Caco-2 (cell line): ENCODE measurements at regions not wholly inside any gene's neighbourhood (a gene's known extent, or its start where the extent isn't known, plus 50 kb on each side); places are given as distances from the start of the nearest gene placed in this dataset.

Experiments used
- BruUV-seq: library from RNA; stranded (reverse); fragments of 400-500 nt; replicated peaks from 2 replicates; lab custom pipeline; 2021; lab: Mats Ljungman, UMichigan
- CTCF ChIA-PET: fragments of 300-600 bp; sonication (Branson Sonifier 250); formaldehyde crosslinking; loops from one replicate; lab custom pipeline; 2022; ENCODE audit warnings: antibody characterized with exemption; lab: Charles Lee
- POLR2A ChIA-PET: fragments of 300-600 bp; sonication (Branson Sonifier 250); formaldehyde crosslinking; loops from one replicate; lab custom pipeline; 2022; ENCODE audit warnings: antibody characterized with exemption; lab: Charles Lee
- DNase-seq, 2 experiments: peaks; one replicate each; pipeline versions ENCODE4 v3.0.0 to v3.0.0-alpha.2; 2020 to 2022
- H3K27me3 ChIP-seq: replicated peaks from 2 replicates; pipeline ENCODE4 v1.6.0; 2011; ENCODE audit warnings: low read length; ENCODE audit not compliant: control insufficient read depth, insufficient read depth
- H3K36me3 ChIP-seq: 2 replicates; pipeline ENCODE4 v1.5.1; 2011; ENCODE audit warnings: low read length; ENCODE audit not compliant: control insufficient read depth, insufficient read depth
- H3K4me1 ChIP-seq: fragments of 250-450 bp; sonication (Bioruptor Pico); 2 replicates; pipeline ENCODE4 v1.5.1; 2020; ENCODE audit warnings: mild to moderate bottlenecking
- H3K4me3 ChIP-seq: 2 replicates; pipeline ENCODE4 v1.5.1; 2011; ENCODE audit warnings: low read depth, mild to moderate bottlenecking, control low read depth, low read length
- H3K9me3 ChIP-seq: fragments of 250-450 bp; sonication (Bioruptor Pico); 2 replicates; pipeline ENCODE4 v1.5.1; 2020; ENCODE audit warnings: mild to moderate bottlenecking, moderate library complexity
- H3K27ac Mint-ChIP-seq: one replicate; pipeline ENCODE4 v1.8.0; 2022; ENCODE audit warnings: mixed read lengths; ENCODE audit not compliant: unreplicated experiment
- H3K27me3 Mint-ChIP-seq: one replicate; pipeline ENCODE4 v1.8.0; 2022; ENCODE audit warnings: mixed read lengths; ENCODE audit not compliant: insufficient read depth, unreplicated experiment
- H3K36me3 Mint-ChIP-seq: one replicate; pipeline ENCODE4 v1.8.0; 2022; ENCODE audit warnings: mild to moderate bottlenecking, mixed read lengths; ENCODE audit not compliant: insufficient read depth, unreplicated experiment
- H3K4me1 Mint-ChIP-seq: one replicate; pipeline ENCODE4 v1.8.0; 2022; ENCODE audit warnings: low read depth, mixed read lengths; ENCODE audit not compliant: unreplicated experiment
- H3K4me3 Mint-ChIP-seq: one replicate; pipeline ENCODE4 v1.8.0; 2022; ENCODE audit warnings: mild to moderate bottlenecking, moderate library complexity, mixed read lengths; ENCODE audit not compliant: unreplicated experiment
- H3K9me3 Mint-ChIP-seq: one replicate; pipeline ENCODE4 v1.8.0; 2022; ENCODE audit warnings: mixed read lengths; ENCODE audit not compliant: unreplicated experiment
- intact Hi-C: fragments of 100-400 bp; cut with micrococcal nuclease; formaldehyde crosslinking; loops from one replicate; pipeline ENCODE4 v1.10.0; 2022; ENCODE audit not compliant: unreplicated experiment
- TF ChIP-seq, protein P1 (sequence below), 2 experiments: fragments of 200-600 bp in 1 of 2; IDR thresholded peaks; 1 replicate in 1 of 2; 2 replicates in 1 of 2; pipeline versions ENCODE4 v1.5.1 to v1.8.0; 2011 to 2022; ENCODE audit warnings: antibody characterized with exemption in 1 of 2, control low read depth in 1 of 2, inconsistent platforms in 1 of 2, low read depth in 1 of 2, low read length in 1 of 2, mild to moderate bottlenecking in 1 of 2, moderate library complexity in 1 of 2; ENCODE audit not compliant: insufficient read depth in 1 of 2, severe bottlenecking in 1 of 2, unreplicated experiment in 1 of 2

- Histone ChIP-seq H3K4me1 (no peaks in the 10 kb centered on the region), H3K36me3 (no peaks in the 10 kb centered on the region), H3K4me3 (no peak overlapping the region), H3K9me3 (no peaks in the 10 kb centered on the region), H3K27me3 (no peaks in the 10 kb centered on the region)
- Mint-ChIP-seq H3K4me3 (no peak overlapping the region), H3K9me3 (no peaks in the 10 kb centered on the region), H3K36me3 (no peaks in the 10 kb centered on the region), H3K27me3 (peaks cover 28% of the 10 kb centered on the region), H3K4me1 (no peaks in the 10 kb centered on the region), H3K27ac (no peak overlapping the region)
- DNase-seq: no peak
- ChIA-PET POLR2A (no interaction called here), CTCF (interaction anchor here (0.7 kb wide), 1 partner anchor 127 kb away, joined by 3 read pairs; no protein-coding TSS in a partner anchor)
- no TSS peak for BruUV-seq
- intact Hi-C loops: no loop called here
- TF ChIP-seq, protein P1, sequence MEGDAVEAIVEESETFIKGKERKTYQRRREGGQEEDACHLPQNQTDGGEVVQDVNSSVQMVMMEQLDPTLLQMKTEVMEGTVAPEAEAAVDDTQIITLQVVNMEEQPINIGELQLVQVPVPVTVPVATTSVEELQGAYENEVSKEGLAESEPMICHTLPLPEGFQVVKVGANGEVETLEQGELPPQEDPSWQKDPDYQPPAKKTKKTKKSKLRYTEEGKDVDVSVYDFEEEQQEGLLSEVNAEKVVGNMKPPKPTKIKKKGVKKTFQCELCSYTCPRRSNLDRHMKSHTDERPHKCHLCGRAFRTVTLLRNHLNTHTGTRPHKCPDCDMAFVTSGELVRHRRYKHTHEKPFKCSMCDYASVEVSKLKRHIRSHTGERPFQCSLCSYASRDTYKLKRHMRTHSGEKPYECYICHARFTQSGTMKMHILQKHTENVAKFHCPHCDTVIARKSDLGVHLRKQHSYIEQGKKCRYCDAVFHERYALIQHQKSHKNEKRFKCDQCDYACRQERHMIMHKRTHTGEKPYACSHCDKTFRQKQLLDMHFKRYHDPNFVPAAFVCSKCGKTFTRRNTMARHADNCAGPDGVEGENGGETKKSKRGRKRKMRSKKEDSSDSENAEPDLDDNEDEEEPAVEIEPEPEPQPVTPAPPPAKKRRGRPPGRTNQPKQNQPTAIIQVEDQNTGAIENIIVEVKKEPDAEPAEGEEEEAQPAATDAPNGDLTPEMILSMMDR (IDR thresholded peaks at IDR 0.05; ENCODE audit: insufficient read depth in 1 of 2, low read depth in 1 of 2, low read length in 1 of 2, severe bottlenecking in 1 of 2, unreplicated experiment in 1 of 2): no peak
Observed at GRCh38 chr7:142351145-142351544, 93.3 kb upstream of the PRSS58 start.

GRCh38 chr7:142349670-142350405 lies 92.0 kb upstream of the PRSS58 start:
- H3K36me3 ChIP-seq: no peaks in the 10 kb centered on the region
- no peak for DNase-seq
- Mint-ChIP-seq H3K36me3 (no peaks in the 10 kb centered on the region), H3K9me3 (no peaks in the 10 kb centered on the region), H3K4me1 (no peaks in the 10 kb centered on the region), H3K4me3 (no peak overlapping the region), H3K27me3 (peaks cover 28% of the 10 kb centered on the region), H3K27ac (no peak overlapping the region)
- TF ChIP-seq, protein P1 (IDR thresholded peaks at IDR 0.05; ENCODE audit: insufficient read depth in 1 of 2, low read depth in 1 of 2, low read length in 1 of 2, severe bottlenecking in 1 of 2, unreplicated experiment in 1 of 2): no peak
- BruUV-seq: no TSS peak
- H3K27me3 ChIP-seq: no peaks in the 10 kb centered on the region
- intact Hi-C loops: no loop called here
- no peaks in the 10 kb centered on the region for H3K4me1 ChIP-seq
- POLR2A ChIA-PET: no interaction called here
- no peaks in the 10 kb centered on the region for H3K9me3 ChIP-seq
- H3K4me3 ChIP-seq: no peak overlapping the region
- CTCF ChIA-PET: no interaction called here

- no peaks in the 10 kb centered on the region for H3K36me3 Mint-ChIP-seq
- Histone ChIP-seq H3K4me3 (no peak overlapping the region), H3K27me3 (no peaks in the 10 kb centered on the region), H3K36me3 (no peaks in the 10 kb centered on the region), H3K9me3 (no peaks in the 10 kb centered on the region), H3K4me1 (no peaks in the 10 kb centered on the region)
- BruUV-seq: no TSS peak
- no peak for DNase-seq
- intact Hi-C loops: no loop called here
- H3K27me3 Mint-ChIP-seq: peaks cover 31% of the 10 kb centered on the region
- no peaks in the 10 kb centered on the region for H3K4me1 Mint-ChIP-seq
- ChIA-PET CTCF (no interaction called here), POLR2A (no interaction called here)
- H3K9me3 Mint-ChIP-seq: no peaks in the 10 kb centered on the region
- TF ChIP-seq, protein P1 (IDR thresholded peaks at IDR 0.05; ENCODE audit: insufficient read depth in 1 of 2, low read depth in 1 of 2, low read length in 1 of 2, severe bottlenecking in 1 of 2, unreplicated experiment in 1 of 2): no peak
- H3K27ac Mint-ChIP-seq: no peak overlapping the region
- no peak overlapping the region for H3K4me3 Mint-ChIP-seq
Observed at GRCh38 chr7:142348921-142349405, 91.1 kb upstream of the PRSS58 start.
